Right kidney (tissue), 1 donor: ENCODE measurements at regions not wholly inside any gene's neighbourhood (a gene's known extent, or its start where the extent isn't known, plus 50 kb on each side); places are given as distances from the start of the nearest gene placed in this dataset.
"Not testable (repeated sequence)": the region's sequence is repeated elsewhere in the genome, so short reads cannot be mapped to it uniquely, and the experiment has no call there.

Experiments
- DNase-seq: peaks from one replicate; pipeline ENCODE4 v3.0.0-alpha.2; 2016

GRCh38 chr17:14539801-14540200 lies 238.9 kb downstream of the HS3ST3B1 start:
- no peak for DNase-seq

GRCh38 chr17:14532242-14532641 lies 231.4 kb downstream of the HS3ST3B1 start:
- DNase-seq: not testable (repeated sequence)

GRCh38 chr17:14525551-14526455 lies 224.9 kb downstream of the HS3ST3B1 start:
- DNase-seq: no peak

GRCh38 chr17:14522795-14523387 lies 222.0 kb downstream of the HS3ST3B1 start:
- DNase-seq: no peak

- DNase-seq: not testable (repeated sequence)
Observed at GRCh38 chr17:14518919-14519318, 218.0 kb downstream of the HS3ST3B1 start.

- DNase-seq: no peak
Observed at GRCh38 chr17:14514973-14515372, 214.1 kb downstream of the HS3ST3B1 start.

- no peak for DNase-seq
Observed at GRCh38 chr17:14513835-14514234, 213.0 kb downstream of the HS3ST3B1 start.

- no peak for DNase-seq
Observed at GRCh38 chr17:14510136-14510535, 209.3 kb downstream of the HS3ST3B1 start.

- DNase-seq: no peak
Observed at GRCh38 chr17:14508156-14508555, 207.3 kb downstream of the HS3ST3B1 start.

GRCh38 chr17:14506364-14506763 lies 205.5 kb downstream of the HS3ST3B1 start:
- DNase-seq: no peak

GRCh38 chr17:14505606-14506005 lies 204.7 kb downstream of the HS3ST3B1 start:
- peak; percentile 17 for DNase-seq

GRCh38 chr17:14499976-14500375 lies 199.1 kb downstream of the HS3ST3B1 start:
- DNase-seq: no peak

- no peak for DNase-seq
Observed at GRCh38 chr17:14498812-14499211, 197.9 kb downstream of the HS3ST3B1 start.

- DNase-seq: no peak
Observed at GRCh38 chr17:14494161-14494560, 193.3 kb downstream of the HS3ST3B1 start.

- no peak for DNase-seq
Observed at GRCh38 chr17:14489986-14490385, 189.1 kb downstream of the HS3ST3B1 start.

- DNase-seq: no peak
Observed at GRCh38 chr17:14488958-14489550, 188.2 kb downstream of the HS3ST3B1 start.

GRCh38 chr17:14487068-14487467 lies 186.2 kb downstream of the HS3ST3B1 start:
- DNase-seq: no peak

- DNase-seq: no peak
Observed at GRCh38 chr17:14482715-14483114, 181.8 kb downstream of the HS3ST3B1 start.

GRCh38 chr17:14481664-14482063 lies 180.8 kb downstream of the HS3ST3B1 start:
- no peak for DNase-seq

- no peak for DNase-seq
Observed at GRCh38 chr17:14474591-14474990, 173.7 kb downstream of the HS3ST3B1 start.

- peak; percentile 10 for DNase-seq
Observed at GRCh38 chr17:14471052-14471451, 170.2 kb downstream of the HS3ST3B1 start.

- DNase-seq: no peak
Observed at GRCh38 chr17:14470417-14470816, 169.5 kb downstream of the HS3ST3B1 start.

- DNase-seq: no peak
Observed at GRCh38 chr17:14469971-14470370, 169.1 kb downstream of the HS3ST3B1 start.
